T-cell (primary cell): ENCODE measurements at regions not wholly inside any gene's neighbourhood (a gene's known extent, or its start where the extent isn't known, plus 50 kb on each side); places are given as distances from the start of the nearest gene placed in this dataset.

Experiments used
- ATAC-seq, 4 experiments: fragments of 200-7000 bp in 3 of 4; fragments of 150-1000 bp in 1 of 4; cut with Tn5 transposase; replicated peaks in 1 of 4; 1 replicate in 3 of 4; 2 replicates in 1 of 4; pipeline ENCODE4 v1.10.0; 2021; ENCODE audit warnings: moderate library complexity in 3 of 4, mild to moderate bottlenecking in 2 of 4, moderate number of reproducible peaks in 1 of 4
- CTCF ChIA-PET, 2 donors: fragments of 300-600 bp; sonication (Branson Sonifier 250); formaldehyde crosslinking; loops; one replicate each; lab custom pipeline; 2022; ENCODE audit warnings: antibody characterized with exemption in 2 of 2; lab: Charles Lee
- POLR2A ChIA-PET, 2 donors: fragments of 300-600 bp; sonication (Branson Sonifier 250); formaldehyde crosslinking; loops; one replicate each; lab custom pipeline; 2022; ENCODE audit warnings: antibody characterized with exemption in 2 of 2; lab: Charles Lee
- DNase-seq, 35 experiments: peaks; one replicate each; pipeline versions ENCODE4 v3.0.0 to v3.0.0-alpha.2; 2013 to 2023
- H3K27ac ChIP-seq: one replicate; pipeline ENCODE4 v1.5.1; 2013; ENCODE audit warnings: low read length
- H3K27me3 ChIP-seq, 2 experiments: replicated peaks in 1 of 2; 1 replicate in 1 of 2; 2 replicates in 1 of 2; pipeline versions ENCODE4 v1.6.1 to v1.7.0; 2013; ENCODE audit warnings: low read length in 1 of 2, mixed read lengths in 1 of 2; ENCODE audit not compliant: control insufficient read depth in 2 of 2, insufficient read depth in 2 of 2; ENCODE audit errors: extremely low read depth in 1 of 2
- H3K36me3 ChIP-seq, 2 donors: 1 replicate in 1 of 2; 2 replicates in 1 of 2; pipeline versions ENCODE4 v1.6.1 to v1.7.0; 2013; ENCODE audit warnings: low read length in 1 of 2; ENCODE audit not compliant: control insufficient read depth in 2 of 2, insufficient read depth in 1 of 2; ENCODE audit errors: extremely low read depth in 1 of 2
- H3K4me1 ChIP-seq, 2 experiments: 1 replicate in 1 of 2; 2 replicates in 1 of 2; pipeline versions ENCODE4 v1.6.1 to v1.7.0; 2013; ENCODE audit warnings: low read length in 2 of 2, mixed read lengths in 1 of 2; ENCODE audit not compliant: insufficient read depth in 2 of 2, control insufficient read depth in 1 of 2; ENCODE audit errors: extremely low read depth in 1 of 2
- H3K4me3 ChIP-seq, 2 donors: 1 replicate in 1 of 2; 2 replicates in 1 of 2; pipeline versions ENCODE4 v1.5.1 to v1.7.0; 2013; ENCODE audit warnings: mild to moderate bottlenecking in 2 of 2, low read length in 1 of 2, moderate library complexity in 1 of 2; ENCODE audit not compliant: control insufficient read depth in 1 of 2; ENCODE audit errors: extremely low read depth in 1 of 2
- H3K9me3 ChIP-seq: 2 replicates; pipeline ENCODE4 v1.7.0; 2013
- H3K27ac Mint-ChIP-seq, 2 donors: one replicate each; pipeline ENCODE4 v1.8.0; 2020 to 2021; ENCODE audit warnings: mild to moderate bottlenecking in 2 of 2, mixed read lengths in 2 of 2
- H3K27me3 Mint-ChIP-seq, 2 donors: one replicate each; pipeline ENCODE4 v1.8.0; 2021 to 2022; ENCODE audit warnings: mixed read lengths in 2 of 2
- H3K36me3 Mint-ChIP-seq: one replicate; pipeline ENCODE4 v1.8.0; 2021; ENCODE audit warnings: mixed read lengths
- H3K4me1 Mint-ChIP-seq, 3 donors: one replicate each; pipeline ENCODE4 v1.8.0; 2020 to 2022; ENCODE audit warnings: mixed read lengths in 3 of 3, mild to moderate bottlenecking in 1 of 3
- H3K4me3 Mint-ChIP-seq, 3 donors: one replicate each; pipeline ENCODE4 v1.8.0; 2020 to 2022; ENCODE audit warnings: mild to moderate bottlenecking in 3 of 3, mixed read lengths in 3 of 3, moderate library complexity in 3 of 3
- H3K9me3 Mint-ChIP-seq, 3 donors: one replicate each; pipeline ENCODE4 v1.8.0; 2020 to 2022; ENCODE audit warnings: mixed read lengths in 3 of 3
- WGBS: methylation state at CpG from one replicate; pipeline ENCODE4 v1.1.5; 2013; ENCODE audit warnings: missing lambda C conversion rate; ENCODE audit not compliant: insufficient coverage; 5-methylcytosine and 5-hydroxymethylcytosine counted together

DNA sequence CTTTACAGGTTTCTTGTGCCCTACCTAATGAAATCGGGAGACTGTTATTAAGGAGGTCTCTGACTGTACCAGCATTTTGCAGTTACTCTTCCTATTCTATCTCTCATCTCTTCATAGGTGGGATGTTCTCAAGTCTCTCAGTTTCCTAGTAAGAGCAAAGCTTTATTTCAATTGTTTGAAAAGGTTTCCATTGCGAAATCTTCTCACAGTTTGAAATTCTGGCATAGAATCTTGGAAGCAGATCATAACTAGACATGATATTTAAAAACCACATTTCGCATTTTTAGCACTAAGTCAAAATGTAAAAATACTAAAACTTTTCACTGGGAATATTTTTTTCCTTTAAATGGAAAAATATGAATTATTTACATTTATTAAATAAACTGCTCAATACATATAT is 1311.4 kb downstream of the ROBO2 start:
- CTCF ChIA-PET = no interaction called here
- H3K36me3 Mint-ChIP-seq = no peaks in the 10 kb centered on the region
- H3K27ac ChIP-seq = no peak overlapping the region

DNA sequence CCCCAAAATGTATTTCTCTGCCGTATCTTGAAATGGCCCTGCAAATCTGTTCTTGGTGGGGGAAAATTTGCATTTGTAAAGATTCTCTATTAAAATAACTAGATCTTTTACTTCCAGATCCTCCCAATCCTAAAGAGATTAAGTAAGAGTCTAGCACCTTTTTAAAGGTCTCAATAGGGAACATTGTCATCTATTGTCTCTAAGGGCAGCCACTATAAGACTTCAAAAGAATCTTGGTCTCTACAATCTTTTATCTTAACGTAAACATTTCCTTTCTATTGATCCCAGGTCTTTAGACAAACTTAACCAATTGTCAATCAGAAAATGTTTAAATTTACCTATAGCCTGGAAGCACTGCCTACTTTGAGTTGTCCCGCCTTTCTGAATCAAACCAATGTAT is 1313.3 kb downstream of the ROBO2 start:
- 60% methylated on average over 1 of the region's 3 CpGs for WGBS
- POLR2A ChIA-PET = no interaction called here

More for the DNA sequence above, 1311.4 kb downstream of the ROBO2 start:
- no peak for ATAC-seq
- POLR2A ChIA-PET = no interaction called here
- Histone ChIP-seq H3K36me3 (no peaks in the 10 kb centered on the region), H3K27me3 (no peaks in the 10 kb centered on the region), H3K4me3 (no peak overlapping the region), H3K9me3 (no peaks in the 10 kb centered on the region), H3K4me1 (no peaks in the 10 kb centered on the region)
- Mint-ChIP-seq H3K9me3 (peaks cover 12 to 19% (median 16%) of the 10 kb centered on the region in 3 donors), H3K4me1 (no peaks in the 10 kb centered on the region), H3K4me3 (no peak overlapping the region), H3K27me3 (no peaks in the 10 kb centered on the region), H3K27ac (no peak overlapping the region)
- no peak for DNase-seq
- no CpG with 5 or more reads among the region's 3 CpGs for WGBS

GRCh38 chr3:78360849-78361248 is 1321.0 kb downstream of the ROBO2 start:
- 77% methylated on average over 4 of the region's 4 CpGs for WGBS
- H3K36me3 ChIP-seq = no peaks in the 10 kb centered on the region
- POLR2A ChIA-PET = no interaction called here
- Mint-ChIP-seq H3K27me3 (no peaks in the 10 kb centered on the region), H3K36me3 (no peaks in the 10 kb centered on the region), H3K4me3 (no peak overlapping the region), H3K9me3 (peaks cover 6 to 41% (median 14%) of the 10 kb centered on the region in 3 donors), H3K4me1 (no peaks in the 10 kb centered on the region), H3K27ac (no peak overlapping the region)
- H3K4me3 ChIP-seq = no peak overlapping the region
- DNase-seq (no peak), ATAC-seq (no peak)
- CTCF ChIA-PET = no interaction called here
- H3K9me3 ChIP-seq = no peaks in the 10 kb centered on the region
- H3K27ac ChIP-seq = no peak overlapping the region
- no peaks in the 10 kb centered on the region for H3K27me3 ChIP-seq
- H3K4me1 ChIP-seq = no peaks in the 10 kb centered on the region

More for the DNA sequence above, 1313.3 kb downstream of the ROBO2 start:
- Mint-ChIP-seq H3K36me3 (no peaks in the 10 kb centered on the region), H3K4me1 (no peaks in the 10 kb centered on the region), H3K27ac (no peak overlapping the region), H3K27me3 (no peaks in the 10 kb centered on the region), H3K9me3 (peaks cover 12 to 22% (median 14%) of the 10 kb centered on the region in 3 donors), H3K4me3 (no peak overlapping the region)
- DNase-seq = no peak
- no peaks in the 10 kb centered on the region for H3K36me3 ChIP-seq
- no peak for ATAC-seq
- no peak overlapping the region for H3K4me3 ChIP-seq
- CTCF ChIA-PET = no interaction called here
- H3K9me3 ChIP-seq = no peaks in the 10 kb centered on the region
- no peaks in the 10 kb centered on the region for H3K4me1 ChIP-seq
- no peaks in the 10 kb centered on the region for H3K27me3 ChIP-seq
- H3K27ac ChIP-seq = no peak overlapping the region

- DNase-seq = no peak
- H3K4me1 ChIP-seq = no peaks in the 10 kb centered on the region
- H3K27me3 Mint-ChIP-seq = no peaks in the 10 kb centered on the region
- H3K9me3 ChIP-seq = no peaks in the 10 kb centered on the region
- POLR2A ChIA-PET = no interaction called here
- H3K4me3 ChIP-seq = no peak overlapping the region
- peaks cover 8 to 26% (median 20%) of the 10 kb centered on the region in 3 donors for H3K9me3 Mint-ChIP-seq
- no peaks in the 10 kb centered on the region for H3K36me3 Mint-ChIP-seq
- 42% methylated on average over 2 of the region's 8 CpGs for WGBS
- ATAC-seq = no peak
- no peak overlapping the region for H3K4me3 Mint-ChIP-seq
- CTCF ChIA-PET = interaction anchor here in 1 of 2 donors (0.6 kb wide), 1 partner anchor 365 kb away, joined by 7 read pairs; no protein-coding TSS in a partner anchor
- no peaks in the 10 kb centered on the region for H3K36me3 ChIP-seq
- H3K27ac Mint-ChIP-seq = no peak overlapping the region
- no peaks in the 10 kb centered on the region for H3K4me1 Mint-ChIP-seq
- no peaks in the 10 kb centered on the region for H3K27me3 ChIP-seq
- no peak overlapping the region for H3K27ac ChIP-seq
Measured at GRCh38 chr3:78368636-78369345, 1328.9 kb downstream of the ROBO2 start.

GRCh38 chr3:78390221-78390620 is 1350.3 kb downstream of the ROBO2 start:
- no peaks in the 10 kb centered on the region for H3K4me1 Mint-ChIP-seq
- CTCF ChIA-PET = no interaction called here
- DNase-seq (no peak), ATAC-seq (no peak)
- 33% methylated on average over 1 of the region's 1 CpG for WGBS
- Histone ChIP-seq H3K36me3 (no peaks in the 10 kb centered on the region), H3K9me3 (no peaks in the 10 kb centered on the region), H3K4me1 (no peaks in the 10 kb centered on the region), H3K27ac (no peak overlapping the region), H3K4me3 (no peak overlapping the region), H3K27me3 (no peaks in the 10 kb centered on the region)
- H3K4me3 Mint-ChIP-seq = no peak overlapping the region
- H3K27ac Mint-ChIP-seq = no peak overlapping the region
- no peaks in the 10 kb centered on the region for H3K27me3 Mint-ChIP-seq
- POLR2A ChIA-PET = no interaction called here
- H3K36me3 Mint-ChIP-seq = no peaks in the 10 kb centered on the region
- peaks cover 14 to 33% (median 16%) of the 10 kb centered on the region in 3 donors for H3K9me3 Mint-ChIP-seq

GRCh38 chr3:78398401-78398800 is 1358.5 kb downstream of the ROBO2 start:
- Histone ChIP-seq H3K4me1 (no peaks in the 10 kb centered on the region), H3K4me3 (no peak overlapping the region), H3K27me3 (no peaks in the 10 kb centered on the region), H3K9me3 (no peaks in the 10 kb centered on the region), H3K36me3 (no peaks in the 10 kb centered on the region), H3K27ac (no peak overlapping the region)
- H3K4me1 Mint-ChIP-seq = no peaks in the 10 kb centered on the region
- POLR2A ChIA-PET = no interaction called here
- CTCF ChIA-PET = no interaction called here
- H3K36me3 Mint-ChIP-seq = no peaks in the 10 kb centered on the region
- ATAC-seq (no peak), DNase-seq (no peak)
- H3K27ac Mint-ChIP-seq = no peak overlapping the region
- 67% methylated on average over 1 of the region's 2 CpGs for WGBS
- no peak overlapping the region for H3K4me3 Mint-ChIP-seq
- no peaks in the 10 kb centered on the region for H3K27me3 Mint-ChIP-seq
- peaks cover 12 to 26% (median 22%) of the 10 kb centered on the region in 3 donors for H3K9me3 Mint-ChIP-seq
